Mesenchymal stem cell (in vitro differentiated cells and primary cell): ENCODE measurements at regions not wholly inside any gene's neighbourhood (a gene's known extent, or its start where the extent isn't known, plus 50 kb on each side); places are given as distances from the start of the nearest gene placed in this dataset.
A peak's percentile ranks its signal among the peaks of the same experiment; 100 is the strongest.

Source experiments
- DNase-seq: peaks from one replicate; pipeline ENCODE4 v3.0.0-alpha.2; 2013
- H2AFZ ChIP-seq: one replicate; pipeline ENCODE4 v1.6.1; 2013; ENCODE audit warnings: low read depth, mild to moderate bottlenecking, control low read depth, inconsistent platforms, low read length, moderate library complexity
- H2AK5ac ChIP-seq: 2 replicates; pipeline ENCODE4 v1.6.1; 2013; ENCODE audit warnings: low read length, moderate library complexity, mild to moderate bottlenecking, inconsistent platforms; ENCODE audit not compliant: severe bottlenecking
- H2BK120ac ChIP-seq: one replicate; pipeline ENCODE4 v1.6.1; 2013; ENCODE audit warnings: low read depth, mild to moderate bottlenecking, inconsistent platforms, low read length, moderate library complexity
- H2BK12ac ChIP-seq, 2 experiments: one replicate each; pipeline ENCODE4 v1.6.1; 2013; ENCODE audit warnings: inconsistent platforms in 2 of 2, low read length in 2 of 2, mild to moderate bottlenecking in 2 of 2, moderate library complexity in 2 of 2, control low read depth in 1 of 2
- H2BK15ac ChIP-seq: one replicate; pipeline ENCODE4 v1.6.1; 2013; ENCODE audit warnings: mild to moderate bottlenecking, low read depth, inconsistent platforms; ENCODE audit not compliant: poor library complexity, severe bottlenecking
- H2BK5ac ChIP-seq: 2 replicates; pipeline ENCODE4 v1.6.1; 2013; ENCODE audit warnings: low read depth, mild to moderate bottlenecking, low read length, control low read depth, inconsistent platforms; ENCODE audit not compliant: poor library complexity, severe bottlenecking
- H3K14ac ChIP-seq, 2 experiments: one replicate each; pipeline ENCODE4 v1.6.1; 2013; ENCODE audit warnings: inconsistent platforms in 2 of 2, low read length in 2 of 2, control low read depth in 1 of 2, mild to moderate bottlenecking in 1 of 2, moderate library complexity in 1 of 2
- H3K18ac ChIP-seq, 2 experiments: one replicate each; pipeline ENCODE4 v1.6.1; 2013; ENCODE audit warnings: inconsistent platforms in 2 of 2, low read length in 2 of 2, control low read depth in 1 of 2, low read depth in 1 of 2, mild to moderate bottlenecking in 1 of 2
- H3K23ac ChIP-seq, 2 experiments: one replicate each; pipeline ENCODE4 v1.6.1; 2013; ENCODE audit warnings: inconsistent platforms in 2 of 2, low read length in 2 of 2, mild to moderate bottlenecking in 2 of 2, moderate library complexity in 2 of 2, control low read depth in 1 of 2
- H3K27ac ChIP-seq: 2 replicates; pipeline ENCODE4 v1.5.1; 2013; ENCODE audit warnings: mild to moderate bottlenecking, moderate library complexity, low read length, control low read depth, inconsistent platforms; ENCODE audit not compliant: poor library complexity, severe bottlenecking
- H3K27me3 ChIP-seq, 2 experiments: 2 replicates each; pipeline versions ENCODE4 v1.6.1 to v1.7.0; 2013; ENCODE audit warnings: low read length in 2 of 2, mild to moderate bottlenecking in 2 of 2, moderate library complexity in 2 of 2, control low read depth in 1 of 2, inconsistent platforms in 1 of 2; ENCODE audit not compliant: control insufficient read depth in 1 of 2, insufficient read depth in 1 of 2
- H3K36me3 ChIP-seq, 2 experiments: 2 replicates each; pipeline versions ENCODE4 v1.6.1 to v1.7.0; 2013; ENCODE audit warnings: low read length in 2 of 2, control low read depth in 1 of 2, inconsistent platforms in 1 of 2, low read depth in 1 of 2, mild to moderate bottlenecking in 1 of 2; ENCODE audit not compliant: insufficient read depth in 2 of 2, control insufficient read depth in 1 of 2
- H3K4ac ChIP-seq, 2 experiments: one replicate each; pipeline ENCODE4 v1.6.1; 2013; ENCODE audit warnings: inconsistent platforms in 2 of 2, low read length in 2 of 2, mild to moderate bottlenecking in 2 of 2, moderate library complexity in 2 of 2, control low read depth in 1 of 2, low read depth in 1 of 2
- H3K4me1 ChIP-seq: 2 replicates; pipeline ENCODE4 v1.6.1; 2013; ENCODE audit warnings: low read depth, low read length, control low read depth; ENCODE audit not compliant: control insufficient read depth, insufficient read depth
- H3K4me2 ChIP-seq: 2 replicates; pipeline ENCODE4 v1.6.1; 2013; ENCODE audit warnings: low read length, mild to moderate bottlenecking, inconsistent platforms; ENCODE audit not compliant: poor library complexity, severe bottlenecking
- H3K4me3 ChIP-seq, 2 experiments: 2 replicates each; pipeline versions ENCODE4 v1.5.1 to v1.7.0; 2013; ENCODE audit warnings: low read length in 2 of 2, mild to moderate bottlenecking in 2 of 2, control low read depth in 1 of 2, low read depth in 1 of 2; ENCODE audit not compliant: insufficient read depth in 1 of 2
- H3K79me1 ChIP-seq: replicated peaks from 2 replicates; pipeline ENCODE4 v1.6.1; 2013; ENCODE audit warnings: mild to moderate bottlenecking, control low read depth, low read length, inconsistent platforms; ENCODE audit not compliant: poor library complexity, severe bottlenecking
- H3K9ac ChIP-seq: 2 replicates; pipeline ENCODE4 v1.7.0; 2013; ENCODE audit warnings: mild to moderate bottlenecking, low read length, moderate library complexity
- H3K9me3 ChIP-seq: 2 replicates; pipeline ENCODE4 v1.7.0; 2013; ENCODE audit warnings: mild to moderate bottlenecking, low read length; ENCODE audit not compliant: control insufficient read depth
- H4K8ac ChIP-seq: one replicate; pipeline ENCODE4 v1.6.1; 2013; ENCODE audit warnings: inconsistent platforms, mild to moderate bottlenecking, low read length, moderate library complexity
- H4K91ac ChIP-seq: one replicate; pipeline ENCODE4 v1.6.1; 2013; ENCODE audit warnings: mild to moderate bottlenecking, low read length, inconsistent platforms
- WGBS: methylation state at CpG from one replicate; pipeline ENCODE4 v1.1.7; 2013; ENCODE audit warnings: mixed read lengths; 5-methylcytosine and 5-hydroxymethylcytosine counted together

- H3K4ac ChIP-seq, result no peak overlapping the region
- no peak overlapping the region for H2BK12ac ChIP-seq
- H3K27me3 ChIP-seq, result peaks cover 0 to 2% of the 10 kb centered on the region in 2 experiments
- H3K23ac ChIP-seq, result no peak overlapping the region
- no peak overlapping the region for H3K18ac ChIP-seq
- H3K9me3 ChIP-seq, result no peaks in the 10 kb centered on the region
- H2BK120ac ChIP-seq, result no peak overlapping the region
- H3K4me3 ChIP-seq, result no peak overlapping the region
- no peak overlapping the region for H3K9ac ChIP-seq
- DNase-seq, result no peak
- no peak overlapping the region for H2BK5ac ChIP-seq
- no peaks in the 10 kb centered on the region for H3K36me3 ChIP-seq
- no peak overlapping the region for H4K8ac ChIP-seq
- no peak overlapping the region for H2BK15ac ChIP-seq
- WGBS, result 75% methylated on average over 2 of the region's 2 CpGs
- H3K27ac ChIP-seq, result no peak overlapping the region
- H3K79me1 ChIP-seq, result no peaks in the 10 kb centered on the region
- H3K4me1 ChIP-seq, result no peaks in the 10 kb centered on the region
- H2AK5ac ChIP-seq, result no peak overlapping the region
- H3K14ac ChIP-seq, result no peak overlapping the region
- H2AFZ ChIP-seq, result no peak overlapping the region
- H4K91ac ChIP-seq, result no peak overlapping the region
- no peak overlapping the region for H3K4me2 ChIP-seq
Observed at GRCh38 chr14:104256025-104256424, 117.6 kb downstream of the KIF26A start.

- no peak overlapping the region for H3K27ac ChIP-seq
Observed at GRCh38 chr14:104262515-104263514, 124.4 kb downstream of the KIF26A start.

GRCh38 chr14:104263675-104264358, 125.4 kb downstream of the KIF26A start:
- H3K4me1 ChIP-seq, result peaks cover 1% of the 10 kb centered on the region
- H3K4me3 ChIP-seq, result no peak overlapping the region
- peaks cover 5% of the 10 kb centered on the region for H3K9me3 ChIP-seq
- no peak overlapping the region for H3K9ac ChIP-seq
- no peak overlapping the region for H4K8ac ChIP-seq
- H3K27ac ChIP-seq, result no peak overlapping the region
- no peaks in the 10 kb centered on the region for H3K27me3 ChIP-seq
- no peak overlapping the region for H3K18ac ChIP-seq
- 86% methylated on average over 17 of the region's 17 CpGs for WGBS
- no peak overlapping the region for H4K91ac ChIP-seq
- no peak overlapping the region for H3K14ac ChIP-seq
- no peak overlapping the region for H2AFZ ChIP-seq
- H2BK5ac ChIP-seq, result no peak overlapping the region
- H3K4me2 ChIP-seq, result no peak overlapping the region
- DNase-seq, result no peak
- no peak overlapping the region for H2BK12ac ChIP-seq
- no peak overlapping the region for H2AK5ac ChIP-seq
- H2BK120ac ChIP-seq, result no peak overlapping the region
- no peaks in the 10 kb centered on the region for H3K79me1 ChIP-seq
- H3K23ac ChIP-seq, result no peak overlapping the region
- no peaks in the 10 kb centered on the region for H3K36me3 ChIP-seq
- peak overlapping the region; percentile 28 for H2BK15ac ChIP-seq
- no peak overlapping the region for H3K4ac ChIP-seq

More at GRCh38 chr14:104262515-104263514, 124.4 kb downstream of the KIF26A start:
- no peak overlapping the region for H2BK5ac ChIP-seq
- WGBS, result 77% methylated on average over 12 of the region's 16 CpGs
- no peak for DNase-seq
- H3K14ac ChIP-seq, result no peak overlapping the region
- H3K4me3 ChIP-seq, result no peak overlapping the region
- no peak overlapping the region for H3K4ac ChIP-seq
- H3K23ac ChIP-seq, result no peak overlapping the region
- H2BK15ac ChIP-seq, result no peak overlapping the region
- H3K27me3 ChIP-seq, result no peaks in the 10 kb centered on the region
- no peak overlapping the region for H4K91ac ChIP-seq
- peaks cover 1% of the 10 kb centered on the region for H3K4me1 ChIP-seq
- peaks cover 5% of the 10 kb centered on the region for H3K9me3 ChIP-seq
- H2BK12ac ChIP-seq, result no peak overlapping the region
- no peak overlapping the region for H2BK120ac ChIP-seq
- H3K79me1 ChIP-seq, result no peaks in the 10 kb centered on the region
- no peak overlapping the region for H3K18ac ChIP-seq
- no peak overlapping the region for H3K9ac ChIP-seq
- no peaks in the 10 kb centered on the region for H3K36me3 ChIP-seq
- no peak overlapping the region for H2AFZ ChIP-seq
- no peak overlapping the region for H2AK5ac ChIP-seq
- no peak overlapping the region for H4K8ac ChIP-seq
- H3K4me2 ChIP-seq, result no peak overlapping the region
